Astrocyte of the spinal cord (primary cell): ENCODE measurements at regions not wholly inside any gene's neighbourhood (a gene's known extent, or its start where the extent isn't known, plus 50 kb on each side); places are given as distances from the start of the nearest gene placed in this dataset.

Experiments
- DNase-seq: peaks from one replicate; pipeline ENCODE4 v3.0.0; 2011; ENCODE audit warnings: low read depth, low spot score
- H3K4me3 ChIP-seq: 2 replicates; pipeline ENCODE4 v1.5.1; 2011; ENCODE audit warnings: low read depth, mild to moderate bottlenecking, low read length, moderate library complexity
- in situ Hi-C: cut with HindIII; loops from 2 replicates; pipeline ENCODE4 v1.10.0; 2017; ENCODE audit warnings: low sequenced_read_pairs
- TF ChIP-seq, protein P1 (sequence below): IDR thresholded peaks from 2 replicates; pipeline ENCODE4 v1.5.1; 2012; ENCODE audit warnings: low read depth, mild to moderate bottlenecking, low read length, inconsistent platforms

DNA sequence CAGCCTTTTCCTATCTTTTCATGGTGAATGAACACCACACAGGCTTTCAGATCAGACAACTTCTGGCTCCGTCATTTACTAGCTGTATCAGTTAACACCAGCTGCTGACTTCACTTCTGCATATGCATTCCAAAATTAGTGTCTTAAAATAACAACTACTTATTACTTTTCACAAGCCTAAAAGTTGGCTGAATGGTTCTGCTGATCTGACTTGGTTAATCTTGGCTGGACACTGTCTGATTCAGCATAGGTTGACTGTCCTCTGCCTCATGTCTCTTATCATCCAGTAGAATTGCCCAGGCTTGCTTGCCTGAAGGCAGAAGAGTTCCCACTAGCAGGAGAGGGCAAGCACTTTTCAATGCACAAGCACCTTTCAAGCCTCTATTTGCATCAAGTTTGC, 72.7 kb downstream of the MARCHF4 start:
- H3K4me3 ChIP-seq: no peak overlapping the region
- in situ Hi-C loops: no loop called here
- TF ChIP-seq, protein P1, sequence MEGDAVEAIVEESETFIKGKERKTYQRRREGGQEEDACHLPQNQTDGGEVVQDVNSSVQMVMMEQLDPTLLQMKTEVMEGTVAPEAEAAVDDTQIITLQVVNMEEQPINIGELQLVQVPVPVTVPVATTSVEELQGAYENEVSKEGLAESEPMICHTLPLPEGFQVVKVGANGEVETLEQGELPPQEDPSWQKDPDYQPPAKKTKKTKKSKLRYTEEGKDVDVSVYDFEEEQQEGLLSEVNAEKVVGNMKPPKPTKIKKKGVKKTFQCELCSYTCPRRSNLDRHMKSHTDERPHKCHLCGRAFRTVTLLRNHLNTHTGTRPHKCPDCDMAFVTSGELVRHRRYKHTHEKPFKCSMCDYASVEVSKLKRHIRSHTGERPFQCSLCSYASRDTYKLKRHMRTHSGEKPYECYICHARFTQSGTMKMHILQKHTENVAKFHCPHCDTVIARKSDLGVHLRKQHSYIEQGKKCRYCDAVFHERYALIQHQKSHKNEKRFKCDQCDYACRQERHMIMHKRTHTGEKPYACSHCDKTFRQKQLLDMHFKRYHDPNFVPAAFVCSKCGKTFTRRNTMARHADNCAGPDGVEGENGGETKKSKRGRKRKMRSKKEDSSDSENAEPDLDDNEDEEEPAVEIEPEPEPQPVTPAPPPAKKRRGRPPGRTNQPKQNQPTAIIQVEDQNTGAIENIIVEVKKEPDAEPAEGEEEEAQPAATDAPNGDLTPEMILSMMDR: no peak
- no peak for DNase-seq

DNA sequence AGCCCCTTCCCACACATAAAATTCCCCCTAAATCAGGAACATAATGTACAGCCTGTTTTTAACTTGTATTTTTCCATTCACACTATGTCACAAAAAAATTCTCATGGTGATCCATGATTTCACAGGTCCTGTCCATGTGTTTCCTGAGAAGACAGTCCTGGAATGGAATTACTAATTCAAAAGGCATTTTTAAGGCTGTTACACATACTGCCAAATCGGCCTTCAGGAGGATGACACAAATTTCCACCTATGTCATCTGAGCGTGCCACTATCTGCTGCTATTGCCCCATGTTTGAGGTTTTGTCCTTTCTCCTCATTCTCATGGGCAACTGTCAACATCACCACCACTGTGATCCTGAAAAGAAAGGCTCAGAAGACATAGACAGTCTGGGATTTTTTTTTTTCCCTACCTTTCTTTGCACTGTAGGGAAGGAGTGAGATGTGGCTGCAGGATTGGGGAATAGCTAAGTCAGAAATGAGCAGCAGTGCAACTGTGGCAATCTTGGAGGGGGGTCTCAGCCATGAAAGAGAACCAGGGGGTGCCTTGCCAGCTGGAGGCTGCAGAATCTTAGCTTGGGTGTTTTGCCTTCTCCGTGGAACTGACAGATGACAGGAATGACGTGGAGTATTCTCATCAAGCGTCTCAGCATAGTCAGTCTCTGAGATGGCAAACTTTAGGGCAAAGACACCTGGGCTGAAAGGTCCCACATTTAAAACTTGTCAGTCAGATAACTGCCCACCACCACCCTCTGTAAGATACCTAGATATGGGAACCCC, 73.4 kb downstream of the MARCHF4 start:
- peak; percentile 44 for DNase-seq
- TF ChIP-seq, protein P1: no peak
- in situ Hi-C loops: no loop called here
- H3K4me3 ChIP-seq: no peak overlapping the region

DNA sequence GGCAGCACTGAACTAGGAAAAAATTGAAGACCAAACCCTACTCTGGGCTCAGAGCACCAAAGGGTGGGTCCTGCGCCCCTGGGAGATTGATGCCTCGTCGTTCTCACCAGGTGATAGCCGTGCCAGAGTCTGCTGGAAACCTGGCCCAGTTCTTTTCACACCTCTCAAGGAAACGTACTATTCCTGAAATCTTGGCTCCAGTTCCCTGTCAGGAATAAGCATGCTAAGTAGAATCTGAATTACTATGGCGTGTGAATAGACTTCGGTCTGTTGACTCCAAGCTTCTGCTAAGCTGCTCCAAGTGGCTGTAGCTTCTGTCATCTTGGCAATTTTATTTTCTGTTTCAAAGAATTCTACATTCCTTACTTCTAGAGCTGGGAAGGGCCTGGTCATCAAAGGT, 75.4 kb downstream of the MARCHF4 start:
- no peak overlapping the region for H3K4me3 ChIP-seq
- DNase-seq: no peak
- in situ Hi-C loops: no loop called here
- TF ChIP-seq, protein P1: no peak

DNA sequence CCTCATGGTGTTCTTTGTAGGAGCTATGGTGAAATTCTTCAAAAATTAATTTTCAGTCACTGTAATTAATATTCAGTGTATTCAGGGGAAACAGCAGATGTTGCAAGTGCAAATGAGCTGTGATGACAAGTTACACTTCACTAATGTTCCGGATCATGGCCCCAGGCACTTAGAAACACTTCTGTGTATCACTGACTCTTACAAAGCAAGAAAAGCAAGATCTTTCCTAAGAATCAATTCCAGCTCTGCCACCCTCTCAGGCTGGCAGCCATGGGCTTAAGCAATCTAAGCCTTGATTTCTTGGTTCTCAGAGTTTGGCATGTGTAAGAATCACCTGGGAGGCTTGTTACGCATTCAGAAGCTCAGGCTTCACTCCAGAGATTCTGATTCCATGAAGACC, 78.0 kb downstream of the MARCHF4 start:
- no peak overlapping the region for H3K4me3 ChIP-seq
- in situ Hi-C loops: no loop called here
- no peak for DNase-seq
- TF ChIP-seq, protein P1: no peak

DNA sequence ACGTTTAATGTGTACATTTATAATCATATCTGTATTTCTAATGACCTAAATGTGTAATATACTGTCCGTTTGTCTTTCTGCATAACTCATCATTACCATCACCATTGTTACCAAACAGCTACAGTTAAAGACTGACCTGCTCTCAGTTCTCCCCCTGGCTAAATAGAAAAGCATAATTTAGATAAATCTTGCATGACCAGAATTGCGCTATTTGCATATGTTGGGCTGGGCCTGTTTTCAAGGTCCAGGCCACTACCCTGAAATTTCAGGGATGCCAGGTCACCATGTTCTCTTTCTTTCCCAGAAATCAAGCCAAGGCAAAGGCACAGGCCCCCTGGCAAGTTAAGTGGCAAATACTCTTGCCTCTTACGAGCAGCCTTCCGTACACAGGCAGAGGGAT, 78.4 kb downstream of the MARCHF4 start:
- in situ Hi-C loops: no loop called here

DNA sequence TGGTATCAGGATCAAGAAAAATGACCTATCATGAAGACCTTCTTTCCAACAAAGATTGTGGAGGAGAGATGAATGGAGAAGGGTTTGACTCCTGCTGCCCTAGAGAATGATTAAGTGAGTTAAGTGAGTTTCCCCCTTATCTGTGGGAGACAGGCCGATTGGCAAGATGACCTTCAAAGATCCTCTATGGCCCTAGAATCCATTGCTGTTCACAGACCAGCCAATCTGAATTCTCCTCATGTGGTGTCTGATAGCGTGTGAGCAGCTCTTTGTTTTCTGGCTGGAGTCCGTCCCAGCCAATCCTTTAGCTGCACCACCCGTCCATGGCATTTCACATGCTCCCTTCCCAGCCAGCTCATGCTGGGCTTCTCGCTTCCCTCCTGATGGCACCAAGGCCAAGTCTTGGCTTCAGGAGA, 79.4 kb downstream of the MARCHF4 start:
- TF ChIP-seq, protein P1: no peak
- H3K4me3 ChIP-seq: no peak overlapping the region
- DNase-seq: no peak
- in situ Hi-C loops: no loop called here

More for the DNA sequence above, 78.4 kb downstream of the MARCHF4 start:
- no peak overlapping the region for H3K4me3 ChIP-seq
- TF ChIP-seq, protein P1: no peak
- DNase-seq: no peak

DNA sequence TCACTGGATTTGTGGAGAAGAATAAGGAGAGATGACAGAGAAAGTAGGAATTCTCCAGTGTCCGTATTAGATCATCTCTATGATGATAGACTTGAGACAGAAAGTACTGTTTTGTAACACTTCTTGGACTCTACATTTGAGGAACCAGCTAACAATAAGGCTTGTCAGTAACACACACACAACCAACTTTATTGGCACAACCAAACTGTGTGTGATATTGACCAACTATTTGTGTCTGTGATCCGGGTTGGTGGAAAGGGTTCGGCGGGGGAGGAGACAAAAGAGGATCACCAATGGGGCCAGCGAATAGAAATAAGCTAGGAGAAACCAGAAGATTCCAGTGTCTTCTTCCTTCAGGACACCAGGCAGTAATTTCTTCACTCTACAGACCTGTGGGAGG, 79.8 kb downstream of the MARCHF4 start:
- in situ Hi-C loops: no loop called here
- DNase-seq: no peak
- H3K4me3 ChIP-seq: no peak overlapping the region
- TF ChIP-seq, protein P1: no peak
